IMR-90 (cell line): ENCODE measurements at regions not wholly inside any gene's neighbourhood (a gene's known extent, or its start where the extent isn't known, plus 50 kb on each side); places are given as distances from the start of the nearest gene placed in this dataset.

Experiments
- ATAC-seq: fragments of 200-7000 bp; cut with Tn5 transposase; 2 replicates; pipeline ENCODE4 v1.9.1; 2020; ENCODE audit warnings: low read depth, mild to moderate bottlenecking, moderate library complexity
- BruUV-seq: library from RNA; stranded (reverse); fragments of 400-500 nt; replicated peaks from 2 replicates; lab custom pipeline; 2021; lab: Mats Ljungman, UMichigan
- CTCF ChIA-PET: fragments of 300-600 bp; formaldehyde crosslinking; extraction: SDS; loops from one replicate; lab custom pipeline; 2021; ENCODE audit warnings: antibody characterized with exemption; lab: Yijun Ruan, JAX
- POLR2A ChIA-PET: fragments of 300-600 bp; sonication (Branson Sonifier 250); formaldehyde crosslinking; loops from one replicate; lab custom pipeline; 2022; ENCODE audit warnings: antibody characterized with exemption; ENCODE audit not compliant: unreplicated experiment; lab: Charles Lee
- DNase-seq: peaks from one replicate; pipeline ENCODE4 v3.0.0; 2013
- H2AFZ ChIP-seq: replicated peaks from 2 replicates; pipeline ENCODE3; 2013; ENCODE audit warnings: low read length, mild to moderate bottlenecking; ENCODE audit not compliant: poor library complexity
- H2AK5ac ChIP-seq: 2 replicates; pipeline ENCODE4 v1.6.1; 2013; ENCODE audit warnings: low read depth, low read length, inconsistent platforms
- H2AK9ac ChIP-seq: replicated peaks from 2 replicates; pipeline ENCODE3; 2013; ENCODE audit warnings: mild to moderate bottlenecking, low read depth, low read length, moderate library complexity; ENCODE audit not compliant: poor library complexity
- H2BK120ac ChIP-seq: 2 replicates; pipeline ENCODE4 v1.6.1; 2013; ENCODE audit warnings: low read depth, low read length, inconsistent platforms
- H2BK15ac ChIP-seq: 3 replicates; pipeline ENCODE4 v1.6.1; 2013; ENCODE audit warnings: low read depth, low read length, inconsistent platforms
- H2BK20ac ChIP-seq: 2 replicates; pipeline ENCODE4 v1.6.1; 2013; ENCODE audit warnings: low read depth, mild to moderate bottlenecking, inconsistent platforms, low read length, moderate library complexity
- H2BK5ac ChIP-seq: 2 replicates; pipeline ENCODE4 v1.6.1; 2013; ENCODE audit warnings: mild to moderate bottlenecking, low read depth, low read length, inconsistent platforms; ENCODE audit not compliant: poor library complexity, severe bottlenecking
- H3K14ac ChIP-seq: replicated peaks from 2 replicates; pipeline ENCODE4 v1.6.1; 2013; ENCODE audit warnings: low read depth, low read length, inconsistent platforms
- H3K18ac ChIP-seq: 2 replicates; pipeline ENCODE4 v1.6.1; 2013; ENCODE audit warnings: low read depth, low read length, control low read depth
- H3K23ac ChIP-seq: 2 replicates; pipeline ENCODE4 v1.6.1; 2013; ENCODE audit warnings: low read depth, low read length, inconsistent platforms
- H3K27ac ChIP-seq: 2 replicates; pipeline ENCODE4 v1.5.1; 2013; ENCODE audit warnings: mild to moderate bottlenecking, control low read depth, low read length; ENCODE audit not compliant: insufficient read depth
- H3K27me3 ChIP-seq: 2 replicates; pipeline ENCODE4 v1.6.1; 2013; ENCODE audit warnings: low read length; ENCODE audit not compliant: control insufficient read depth, insufficient read depth
- H3K36me3 ChIP-seq: 2 replicates; pipeline ENCODE4 v1.6.1; 2013; ENCODE audit warnings: low read length, mixed read lengths; ENCODE audit not compliant: control insufficient read depth, insufficient read depth
- H3K4ac ChIP-seq: 2 replicates; pipeline ENCODE4 v1.6.1; 2013; ENCODE audit warnings: low read depth, low read length, inconsistent platforms
- H3K4me1 ChIP-seq: 2 replicates; pipeline ENCODE4 v1.6.1; 2013; ENCODE audit warnings: low read length, mixed read lengths; ENCODE audit not compliant: control insufficient read depth, insufficient read depth
- H3K4me2 ChIP-seq: 2 replicates; pipeline ENCODE4 v1.6.1; 2013; ENCODE audit warnings: low read depth, mild to moderate bottlenecking, control low read depth, low read length, moderate library complexity
- H3K4me3 ChIP-seq: 2 replicates; pipeline ENCODE4 v1.5.1; 2013; ENCODE audit warnings: low read depth, mild to moderate bottlenecking, control low read depth, low read length, moderate library complexity; ENCODE audit not compliant: insufficient read depth
- H3K56ac ChIP-seq: 2 replicates; pipeline ENCODE4 v1.6.1; 2013; ENCODE audit warnings: low read length, inconsistent platforms; ENCODE audit not compliant: insufficient read depth; ENCODE audit errors: extremely low read depth
- H3K79me1 ChIP-seq, 2 experiments: 2 replicates each; pipeline ENCODE4 v1.6.1; 2013; ENCODE audit warnings: low read length in 2 of 2, inconsistent platforms in 1 of 2, low read depth in 1 of 2
- H3K9ac ChIP-seq: 2 replicates; pipeline ENCODE4 v1.6.1; 2013; ENCODE audit warnings: low read depth, low read length, control low read depth
- H3K9me1 ChIP-seq: 2 replicates; pipeline ENCODE4 v1.6.1; 2013; ENCODE audit warnings: low read length, inconsistent platforms; ENCODE audit not compliant: insufficient read depth
- H3K9me3 ChIP-seq: 2 replicates; pipeline ENCODE4 v1.6.1; 2013; ENCODE audit warnings: low read length; ENCODE audit not compliant: control insufficient read depth, insufficient read depth
- H4K20me1 ChIP-seq: 2 replicates; pipeline ENCODE4 v1.6.1; 2013; ENCODE audit warnings: low read length, inconsistent platforms; ENCODE audit not compliant: insufficient read depth
- H4K5ac ChIP-seq: 2 replicates; pipeline ENCODE4 v1.6.1; 2013; ENCODE audit warnings: mild to moderate bottlenecking, low read depth, low read length, control low read depth
- H4K8ac ChIP-seq, 2 experiments: 2 replicates each; pipeline ENCODE4 v1.6.1; 2013; ENCODE audit warnings: low read depth in 2 of 2, low read length in 2 of 2, control low read depth in 1 of 2, inconsistent platforms in 1 of 2
- H4K91ac ChIP-seq: 2 replicates; pipeline ENCODE4 v1.6.1; 2013; ENCODE audit warnings: low read depth, low read length, inconsistent platforms; ENCODE audit not compliant: insufficient read depth
- MAZ ChIP-seq: IDR thresholded peaks from 2 replicates; pipeline ENCODE4 v1.6.1; 2012; ENCODE audit warnings: low read depth, mild to moderate bottlenecking, low read length, improper control_type of control experiment, moderate library complexity, borderline replicate concordance
- SMC3 ChIP-seq: fragments of 150-350 bp; IDR thresholded peaks from 2 replicates; pipeline ENCODE4 v1.6.1; 2016; ENCODE audit warnings: low read depth, mild to moderate bottlenecking, antibody characterized with exemption, low read length, moderate library complexity
- WGBS, 2 experiments: methylation state at CpG; one replicate each; pipeline versions ENCODE4 v1.1.5 to v1.1.7; 2013; ENCODE audit warnings: missing lambda C conversion rate in 2 of 2; ENCODE audit not compliant: insufficient read length in 1 of 2; ENCODE audit errors: extremely low coverage in 2 of 2; 5-methylcytosine and 5-hydroxymethylcytosine counted together
- dilution Hi-C: fragments of 300-500 bp; cut with HindIII; formaldehyde crosslinking; loops from one replicate; pipeline ENCODE4 v1.14.3; 2018; ENCODE audit warnings: low sequenced_read_pairs; ENCODE audit not compliant: unreplicated experiment
- in situ Hi-C: fragments of 300-500 bp; cut with MboI; formaldehyde crosslinking; loops from 3 replicates; pipeline ENCODE4 v1.14.3; 2019; ENCODE audit warnings: low sequenced_read_pairs, inconsistent platforms, mixed read lengths
- intact Hi-C: fragments of 100-400 bp; cut with micrococcal nuclease; formaldehyde crosslinking; loops from 2 replicates; pipeline ENCODE4 v1.10.0; 2022
- TF ChIP-seq, protein P1 (sequence below): conservative IDR thresholded peaks from 2 replicates; pipeline ENCODE4 v1.5.1; 2012; ENCODE audit warnings: mild to moderate bottlenecking, low read depth, low read length, improper control_type of control experiment

DNA sequence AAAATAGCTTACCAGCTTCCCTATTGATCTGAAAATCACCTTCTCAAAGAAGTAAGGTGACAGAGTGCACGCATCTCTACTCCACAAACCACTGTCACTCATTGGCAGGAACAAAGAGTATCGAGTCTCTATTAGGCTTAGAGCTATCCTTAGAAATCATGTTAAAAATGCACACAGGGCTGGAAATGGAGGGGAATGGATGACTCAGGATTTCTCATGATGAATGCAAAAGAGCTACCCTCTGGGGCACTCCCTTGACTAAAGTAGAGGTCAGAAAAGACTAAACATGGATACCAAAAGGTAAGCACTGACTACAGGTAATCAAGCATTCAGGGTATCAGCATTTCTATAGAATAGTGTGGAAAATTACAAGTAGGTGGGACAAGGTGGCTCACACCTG, 96.1 kb upstream of the ANO4 start:
- H4K8ac ChIP-seq, result no peak overlapping the region
- no peak overlapping the region for H3K4me3 ChIP-seq
- in situ Hi-C loops, result no loop called here
- H2BK20ac ChIP-seq, result no peak overlapping the region
- H2BK5ac ChIP-seq, result no peak overlapping the region
- WGBS, 2 experiments, result no CpG with 5 or more reads among the region's 2 CpGs
- H3K56ac ChIP-seq, result no peak overlapping the region
- H2AFZ ChIP-seq, result no peak overlapping the region
- no peak overlapping the region for H4K5ac ChIP-seq
- no peak overlapping the region for H2BK15ac ChIP-seq
- no peaks in the 10 kb centered on the region for H4K20me1 ChIP-seq
- no peaks in the 10 kb centered on the region for H3K4me1 ChIP-seq
- ChIA-PET CTCF (no interaction called here), POLR2A (no interaction called here)
- H3K27me3 ChIP-seq, result no peaks in the 10 kb centered on the region; the same call in 1 of the 2 replicates
- H3K27ac ChIP-seq, result no peak overlapping the region
- no peak for TF ChIP-seq SMC3
- TF ChIP-seq, protein P1, sequence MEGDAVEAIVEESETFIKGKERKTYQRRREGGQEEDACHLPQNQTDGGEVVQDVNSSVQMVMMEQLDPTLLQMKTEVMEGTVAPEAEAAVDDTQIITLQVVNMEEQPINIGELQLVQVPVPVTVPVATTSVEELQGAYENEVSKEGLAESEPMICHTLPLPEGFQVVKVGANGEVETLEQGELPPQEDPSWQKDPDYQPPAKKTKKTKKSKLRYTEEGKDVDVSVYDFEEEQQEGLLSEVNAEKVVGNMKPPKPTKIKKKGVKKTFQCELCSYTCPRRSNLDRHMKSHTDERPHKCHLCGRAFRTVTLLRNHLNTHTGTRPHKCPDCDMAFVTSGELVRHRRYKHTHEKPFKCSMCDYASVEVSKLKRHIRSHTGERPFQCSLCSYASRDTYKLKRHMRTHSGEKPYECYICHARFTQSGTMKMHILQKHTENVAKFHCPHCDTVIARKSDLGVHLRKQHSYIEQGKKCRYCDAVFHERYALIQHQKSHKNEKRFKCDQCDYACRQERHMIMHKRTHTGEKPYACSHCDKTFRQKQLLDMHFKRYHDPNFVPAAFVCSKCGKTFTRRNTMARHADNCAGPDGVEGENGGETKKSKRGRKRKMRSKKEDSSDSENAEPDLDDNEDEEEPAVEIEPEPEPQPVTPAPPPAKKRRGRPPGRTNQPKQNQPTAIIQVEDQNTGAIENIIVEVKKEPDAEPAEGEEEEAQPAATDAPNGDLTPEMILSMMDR, result no peak
- TF ChIP-seq MAZ, result no peak
- no peaks in the 10 kb centered on the region for H3K9me1 ChIP-seq
- no peak overlapping the region for H3K23ac ChIP-seq
- no peak for DNase-seq
- H3K4ac ChIP-seq, result no peak overlapping the region
- no peak for ATAC-seq
- no peak overlapping the region for H3K14ac ChIP-seq
- H3K9me3 ChIP-seq, result no peaks in the 10 kb centered on the region
- H3K18ac ChIP-seq, result no peak overlapping the region
- dilution Hi-C loops, result no loop called here
- no peak overlapping the region for H2AK9ac ChIP-seq
- H3K36me3 ChIP-seq, result no peaks in the 10 kb centered on the region
- H3K79me1 ChIP-seq, result no peaks in the 10 kb centered on the region
- intact Hi-C loops, result no loop called here
- no peak overlapping the region for H3K9ac ChIP-seq
- H2AK5ac ChIP-seq, result no peak overlapping the region
- no peak overlapping the region for H2BK120ac ChIP-seq
- no peak overlapping the region for H3K4me2 ChIP-seq
- no TSS peak for BruUV-seq
- H4K91ac ChIP-seq, result no peak overlapping the region
